ENCODE measurements at regions not wholly inside any gene's neighbourhood (a gene's known extent, or its start where the extent isn't known, plus 50 kb on each side); places are given as distances from the start of the nearest gene placed in this dataset.

- DNase-seq (ENCODE audit: low read depth in 2 of 2), result no peak
These were observed 50.6 kb downstream of the SLIT2 start for GRCh38 chr4:20302336-20302735.

- DNase-seq (ENCODE audit: low read depth in 2 of 2), result no peak
These were observed 54.3 kb downstream of the SLIT2 start for GRCh38 chr4:20305976-20306375.

GRCh38 chr4:20311856-20312255 lies 60.2 kb downstream of the SLIT2 start:
- DNase-seq (ENCODE audit: low read depth in 2 of 2), result peak; percentile 65 to 68

- no peak for DNase-seq (ENCODE audit: low read depth in 2 of 2)
These were observed 61.7 kb downstream of the SLIT2 start for GRCh38 chr4:20313237-20314030.

- DNase-seq (ENCODE audit: low read depth in 2 of 2), result no peak
These were observed 65.8 kb downstream of the SLIT2 start for GRCh38 chr4:20317424-20317985.

- DNase-seq (ENCODE audit: low read depth in 2 of 2), result no peak
These were observed 66.5 kb downstream of the SLIT2 start for GRCh38 chr4:20318001-20318908.

- no peak for DNase-seq (ENCODE audit: low read depth in 2 of 2)
These were observed 67.2 kb downstream of the SLIT2 start for GRCh38 chr4:20318909-20319277.

GRCh38 chr4:20319825-20320612 lies 68.3 kb downstream of the SLIT2 start:
- no peak for DNase-seq (ENCODE audit: low read depth in 2 of 2)

- DNase-seq (ENCODE audit: low read depth in 2 of 2), result no peak
These were observed 72.3 kb downstream of the SLIT2 start for GRCh38 chr4:20323991-20324390.

- DNase-seq (ENCODE audit: low read depth in 2 of 2), result no peak
These were observed 74.8 kb downstream of the SLIT2 start for GRCh38 chr4:20326460-20326859.

- DNase-seq (ENCODE audit: low read depth in 2 of 2), result peak; percentile 51 to 53
These were observed 75.3 kb downstream of the SLIT2 start for GRCh38 chr4:20326977-20327376.

GRCh38 chr4:20327808-20328207 lies 76.1 kb downstream of the SLIT2 start:
- no peak for DNase-seq (ENCODE audit: low read depth in 2 of 2)

- no peak for DNase-seq (ENCODE audit: low read depth in 2 of 2)
These were observed 79.9 kb downstream of the SLIT2 start for GRCh38 chr4:20331642-20332041.

- DNase-seq (ENCODE audit: low read depth in 2 of 2), result no peak
These were observed 81.5 kb downstream of the SLIT2 start for GRCh38 chr4:20333141-20333715.

GRCh38 chr4:20337261-20337664 lies 85.6 kb downstream of the SLIT2 start:
- DNase-seq (ENCODE audit: low read depth in 2 of 2), result peak in 1 of 2 experiments; percentile 12

GRCh38 chr4:20338841-20339240 lies 87.1 kb downstream of the SLIT2 start:
- DNase-seq (ENCODE audit: low read depth in 2 of 2), result no peak

- no peak for DNase-seq (ENCODE audit: low read depth in 2 of 2)
These were observed 89.5 kb downstream of the SLIT2 start for GRCh38 chr4:20341134-20341738.

- no peak for DNase-seq (ENCODE audit: low read depth in 2 of 2)
These were observed 95.8 kb downstream of the SLIT2 start for GRCh38 chr4:20347531-20347930.

GRCh38 chr4:20348411-20348810 lies 96.7 kb downstream of the SLIT2 start:
- no peak for DNase-seq (ENCODE audit: low read depth in 2 of 2)

GRCh38 chr4:20351360-20352162 lies 99.9 kb downstream of the SLIT2 start:
- DNase-seq (ENCODE audit: low read depth in 2 of 2), result no peak

All from fibroblast of skin of left quadriceps (primary cell).